ENCODE measurements at regions not wholly inside any gene's neighbourhood (a gene's known extent, or its start where the extent isn't known, plus 50 kb on each side); places are given as distances from the start of the nearest gene placed in this dataset.

GRCh38 chr5:98468188-98468869, 305.1 kb upstream of the RGMB start:
- DNase-seq = no peak

DNA sequence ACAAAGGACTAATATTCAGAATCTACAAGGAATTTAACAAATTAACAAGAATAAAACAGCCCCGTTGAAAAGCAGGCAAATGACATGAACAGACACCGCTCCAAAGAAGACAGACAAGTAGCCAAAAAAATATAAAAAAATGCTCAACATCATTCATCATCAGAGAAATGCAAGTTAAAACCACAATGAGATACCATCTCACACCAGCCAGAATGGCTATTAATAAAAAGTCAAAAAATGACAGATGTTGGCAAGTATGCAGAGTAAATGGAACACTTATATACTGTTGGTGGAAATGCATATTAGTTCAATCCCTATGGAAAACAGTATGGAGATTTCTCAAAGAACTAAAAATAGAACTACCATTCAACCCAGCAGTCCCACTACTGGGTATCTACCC, 302.7 kb upstream of the RGMB start:
- no peak for DNase-seq

- no peak for DNase-seq
Measured at GRCh38 chr5:98471458-98471857, 302.0 kb upstream of the RGMB start.

DNA sequence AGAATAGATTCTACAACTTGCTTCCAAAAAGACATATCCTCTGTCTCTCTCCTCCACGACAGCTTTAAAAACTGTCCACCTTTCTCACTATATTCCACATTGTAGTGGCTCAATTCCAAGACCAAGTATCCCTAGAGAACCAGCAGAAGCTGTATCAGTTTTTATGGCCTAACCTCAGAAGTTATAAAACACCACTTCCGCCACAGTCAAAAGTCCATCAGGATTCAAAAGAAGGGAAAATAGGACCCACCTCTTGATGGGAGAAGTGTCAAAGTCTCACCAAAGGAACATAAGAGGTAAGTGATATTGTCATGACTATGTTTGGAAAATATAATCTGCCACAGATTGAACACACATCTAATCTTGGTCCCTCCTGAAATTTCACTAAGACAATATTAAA, 299.2 kb upstream of the RGMB start:
- DNase-seq = no peak

GRCh38 chr5:98474782-98475181, 298.7 kb upstream of the RGMB start:
- DNase-seq = no peak

DNA sequence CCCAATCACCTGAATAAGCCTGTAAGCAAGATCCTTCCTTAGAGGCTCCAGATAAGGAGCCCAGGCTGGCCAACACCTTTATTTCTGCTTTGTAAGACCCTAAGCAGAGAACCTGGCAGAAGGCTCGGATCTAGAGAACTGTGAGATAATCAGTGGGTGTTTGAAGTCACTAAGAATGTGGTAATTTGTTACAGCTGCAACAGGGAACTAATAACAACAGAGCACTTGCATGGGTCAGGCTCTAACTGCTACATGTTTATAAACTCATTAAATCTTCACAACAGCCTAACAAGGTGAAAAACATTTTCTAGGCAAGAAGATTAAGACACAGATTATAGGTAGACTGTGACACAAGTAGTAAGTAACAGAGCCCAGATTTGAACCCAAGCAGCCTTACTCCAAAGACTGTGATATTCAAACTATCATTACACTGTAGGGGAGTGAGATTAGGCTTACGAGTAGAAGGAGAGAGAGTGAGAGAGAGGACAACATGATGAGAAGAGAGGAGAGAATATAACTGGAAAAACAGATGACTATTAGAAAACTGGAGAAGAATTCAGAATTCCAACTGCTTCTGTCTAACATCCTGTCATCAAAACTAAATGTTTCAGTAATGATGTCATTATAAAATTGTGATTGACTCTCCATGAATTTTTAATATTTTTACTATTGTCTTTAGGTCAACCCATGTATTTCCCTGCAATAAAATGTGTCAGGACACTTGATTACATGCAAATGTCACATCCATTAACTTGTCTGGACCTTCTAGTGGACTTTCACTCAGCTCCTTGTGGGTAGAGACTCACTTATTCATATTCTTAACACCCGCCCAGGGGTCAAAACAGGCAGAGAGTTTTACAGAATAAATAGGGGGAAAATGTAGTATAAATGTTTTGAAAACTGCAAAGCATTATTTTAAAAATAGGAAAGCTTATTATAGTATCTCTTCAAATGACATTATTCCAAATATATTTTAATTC, 290.9 kb upstream of the RGMB start:
- no peak for DNase-seq

- no peak for DNase-seq
Measured at GRCh38 chr5:98483301-98483685, 290.2 kb upstream of the RGMB start.

DNA sequence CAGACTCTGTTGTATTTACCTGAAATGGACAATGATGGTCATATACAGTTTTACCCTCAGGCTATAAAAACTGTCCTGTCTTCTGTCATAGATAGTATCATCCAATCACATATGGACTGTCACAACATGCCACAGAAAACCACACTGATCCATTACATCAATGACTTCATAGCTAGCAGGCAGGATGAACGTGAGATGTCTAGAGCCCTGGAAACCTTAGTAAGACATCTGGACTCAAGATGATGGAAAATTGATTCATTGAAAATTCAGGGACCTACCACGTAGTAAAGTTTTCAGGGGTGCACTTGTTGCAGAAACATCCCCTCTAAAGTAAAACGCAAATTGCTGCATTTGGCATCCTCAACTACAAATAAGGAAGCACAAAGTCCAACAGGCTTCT, 284.4 kb upstream of the RGMB start:
- no peak for DNase-seq

GRCh38 chr5:98490348-98490747, 283.1 kb upstream of the RGMB start:
- no peak for DNase-seq

DNA sequence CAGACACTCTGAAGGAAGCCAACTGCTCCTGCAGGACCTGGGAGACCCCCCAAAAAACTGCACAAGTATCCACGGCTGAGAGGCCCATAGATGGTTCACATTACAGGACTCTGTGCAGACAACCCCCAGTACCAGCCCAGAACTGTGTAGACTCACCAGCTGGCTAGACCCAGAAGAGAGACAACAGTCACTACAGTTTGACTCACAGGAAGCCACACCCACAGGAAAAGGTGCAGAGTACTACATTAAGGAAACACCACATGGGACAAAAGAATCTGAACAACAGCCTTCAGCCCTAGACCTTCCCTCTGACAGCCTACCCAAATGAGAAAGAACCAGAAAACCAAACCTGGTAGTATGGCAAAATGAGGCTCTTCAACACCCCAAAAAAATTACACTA, 281.2 kb upstream of the RGMB start:
- no peak for DNase-seq

DNA sequence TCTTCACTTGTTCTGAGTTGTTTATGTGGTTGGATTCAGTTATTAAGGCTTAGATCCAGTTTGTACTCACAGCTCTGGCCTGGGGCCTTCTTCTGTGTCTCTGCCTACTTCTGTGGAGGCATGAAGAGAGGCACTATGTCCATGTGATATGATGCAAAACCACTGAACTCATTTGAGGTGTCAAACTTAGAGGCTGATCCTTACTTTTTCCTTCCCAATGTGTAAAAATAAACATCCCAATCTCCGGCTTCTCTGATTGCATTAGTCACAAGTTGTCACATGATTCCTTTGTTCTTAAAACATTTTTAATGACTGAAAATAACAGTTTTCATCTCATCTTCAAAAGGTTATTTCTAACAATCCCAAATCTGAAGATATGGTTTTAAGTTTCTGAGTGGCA, 276.0 kb upstream of the RGMB start:
- DNase-seq = no peak

- no peak for DNase-seq
Measured at GRCh38 chr5:98498028-98498427, 275.4 kb upstream of the RGMB start.

GRCh38 chr5:98499892-98500291, 273.6 kb upstream of the RGMB start:
- no peak for DNase-seq

DNA sequence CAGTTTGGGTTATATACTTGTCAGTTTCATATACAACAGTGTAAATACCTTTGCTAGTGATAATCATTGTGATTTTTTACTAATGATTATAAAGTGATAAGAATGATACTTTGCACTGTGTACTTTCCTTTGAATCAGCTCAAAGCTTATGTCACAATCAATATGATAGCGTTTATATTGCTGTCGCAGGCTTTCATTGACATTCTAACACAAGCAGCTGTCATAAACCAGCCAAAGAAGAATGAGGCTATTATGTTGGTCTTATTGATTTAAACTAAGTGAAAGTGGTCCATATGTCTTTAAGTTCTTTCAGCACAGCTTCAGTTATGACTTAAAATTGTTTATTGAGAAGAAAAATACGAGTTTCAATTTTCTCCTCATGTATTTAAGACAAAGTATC, 272.7 kb upstream of the RGMB start:
- DNase-seq = no peak

DNA sequence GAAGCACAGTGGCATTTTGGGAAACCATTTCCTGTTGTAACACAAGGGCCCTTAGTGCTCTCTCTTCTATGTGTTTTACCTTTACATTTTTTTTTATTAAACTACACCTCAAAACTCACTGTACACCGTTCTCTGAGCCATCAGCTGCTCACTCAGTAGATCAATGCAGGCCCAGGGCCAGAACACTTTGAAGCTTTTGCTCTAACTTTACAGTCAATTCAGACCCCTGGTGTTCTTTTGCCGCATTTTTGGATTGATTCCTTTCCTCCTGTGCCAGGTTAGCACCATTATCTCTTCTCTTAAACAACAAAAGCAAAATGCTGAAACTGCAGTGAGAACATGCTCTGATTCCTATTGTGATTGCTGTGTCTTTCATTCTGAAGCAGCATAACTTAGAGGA, 269.8 kb upstream of the RGMB start:
- DNase-seq = no peak

DNA sequence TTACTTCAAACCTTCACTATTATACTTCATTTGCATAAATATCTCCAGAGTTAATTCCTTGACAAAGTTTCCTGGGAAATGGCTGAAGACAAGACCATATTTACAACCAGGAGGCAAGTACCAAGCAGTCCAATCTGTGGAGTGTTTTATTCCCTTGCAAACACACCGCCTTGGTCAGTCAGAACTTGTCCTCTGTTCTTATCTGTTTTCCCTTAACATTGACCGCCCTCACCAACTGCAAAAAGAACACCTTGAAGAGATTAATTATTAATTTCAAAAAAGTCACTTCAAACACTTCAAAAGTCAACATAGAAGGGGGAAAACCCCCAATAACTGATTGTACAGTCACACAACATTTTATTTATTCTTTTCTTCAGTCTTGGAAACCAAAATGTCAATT, 269.0 kb upstream of the RGMB start:
- no peak for DNase-seq

GRCh38 chr5:98510143-98510985, 263.1 kb upstream of the RGMB start:
- DNase-seq = no peak

GRCh38 chr5:98513380-98513779, 260.1 kb upstream of the RGMB start:
- DNase-seq = no peak

- DNase-seq = no peak
Measured at GRCh38 chr5:98514215-98514614, 259.2 kb upstream of the RGMB start.

GRCh38 chr5:98516701-98517100, 256.8 kb upstream of the RGMB start:
- DNase-seq = no peak

DNA sequence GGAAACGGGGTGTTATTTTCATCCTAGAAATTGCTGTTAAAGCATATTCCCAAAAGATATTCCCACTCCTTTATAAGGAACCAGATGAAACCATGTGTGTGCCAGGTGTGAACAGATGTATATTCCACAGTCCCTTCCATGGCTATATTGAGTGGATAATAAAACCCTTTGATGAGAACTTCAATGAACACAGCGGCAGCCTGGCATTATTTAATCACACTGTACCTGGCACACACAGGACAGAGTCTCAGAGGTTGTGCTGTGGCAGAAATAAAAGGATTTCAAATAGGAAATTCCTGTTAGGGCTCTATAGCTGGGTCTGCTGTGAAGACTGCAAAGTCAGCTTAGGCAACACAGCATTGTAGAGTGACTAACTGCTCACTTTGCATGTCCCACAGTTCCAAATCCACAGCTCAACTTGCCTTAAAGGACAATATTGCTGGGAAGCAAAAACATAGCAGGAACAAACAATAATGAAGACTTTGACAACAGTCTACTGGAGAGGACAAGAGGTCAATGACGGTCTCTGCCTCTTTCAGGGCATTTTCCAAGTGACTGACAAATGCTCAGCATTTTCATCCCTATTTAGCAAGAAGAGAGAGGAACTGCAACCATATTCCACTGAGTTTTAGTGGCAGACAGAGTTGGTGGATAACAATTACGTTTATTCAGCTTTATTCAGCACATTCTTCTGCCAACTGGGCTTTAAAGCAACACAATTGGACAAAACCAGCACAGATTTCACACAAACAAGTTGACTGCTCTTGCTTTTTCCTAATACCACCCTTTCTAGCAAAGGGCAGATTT, 255.7 kb upstream of the RGMB start:
- no peak for DNase-seq

DNA sequence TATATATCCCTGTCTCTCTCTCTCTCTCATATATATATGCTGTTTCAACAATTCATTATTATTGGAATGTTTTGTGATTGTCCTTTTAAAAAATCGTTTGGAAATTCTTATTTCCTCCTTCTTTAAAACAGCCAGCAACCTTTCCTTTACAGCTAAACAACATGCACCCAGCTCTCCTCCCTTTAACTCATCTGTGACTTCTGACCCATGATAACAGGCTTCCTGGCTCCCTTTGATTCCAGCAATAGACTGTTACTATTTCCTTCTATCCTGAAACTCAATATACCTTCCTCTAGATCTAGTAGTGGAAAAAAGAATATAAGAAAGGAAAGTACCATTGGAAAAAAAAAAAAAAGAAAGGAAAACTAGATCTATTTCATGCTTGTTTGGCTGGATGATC, 254.7 kb upstream of the RGMB start:
- no peak for DNase-seq

DNA sequence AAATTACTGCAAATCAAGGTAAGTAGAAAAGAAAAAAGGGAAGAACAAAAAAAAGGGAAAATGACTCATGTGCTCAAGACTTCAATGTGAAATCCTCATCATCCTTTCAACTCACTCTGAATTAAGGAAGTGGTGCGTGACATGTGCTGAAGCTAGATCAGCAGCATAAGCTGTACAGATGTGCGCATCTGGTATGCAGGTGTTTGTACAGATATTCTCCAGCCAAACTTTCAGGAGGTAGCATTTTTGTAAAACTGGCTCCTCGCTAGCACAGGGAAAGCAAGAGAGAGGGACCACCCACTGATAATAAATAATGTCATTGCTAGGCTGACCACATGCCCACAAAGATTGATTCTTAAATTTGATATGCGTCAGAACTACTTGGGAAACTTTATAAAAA, 253.9 kb upstream of the RGMB start:
- no peak for DNase-seq

All from NCI-H2029 (cell line).